AG09309 (cell line): ENCODE measurements at regions not wholly inside any gene's neighbourhood (a gene's known extent, or its start where the extent isn't known, plus 50 kb on each side); places are given as distances from the start of the nearest gene placed in this dataset.
A peak's percentile ranks its signal among the peaks of the same experiment; 100 is the strongest.

Experiments
- DNase-seq: peaks from one replicate; pipeline ENCODE4 v3.0.0-alpha.2; 2010; ENCODE audit warnings: low read depth
- H3K4me3 ChIP-seq: 2 replicates; pipeline ENCODE4 v1.5.1; 2011; ENCODE audit warnings: mild to moderate bottlenecking, low read depth, low read length, moderate library complexity; ENCODE audit not compliant: control insufficient read depth
- CTCF ChIP-seq: IDR thresholded peaks from 2 replicates; pipeline ENCODE4 v1.5.1; 2011; ENCODE audit warnings: mild to moderate bottlenecking, low read depth, low read length, inconsistent platforms; ENCODE audit not compliant: insufficient read depth, control insufficient read depth; ENCODE audit errors: missing control alignments

- DNase-seq, result no peak
- no peak for TF ChIP-seq CTCF
- H3K4me3 ChIP-seq, result no peak overlapping the region
Measured at GRCh38 chr4:53721263-53721662, 130.0 kb upstream of the LNX1 start.

- no peak for DNase-seq
- no peak overlapping the region for H3K4me3 ChIP-seq
- no peak for TF ChIP-seq CTCF
Measured at GRCh38 chr4:53720776-53721175, 129.5 kb upstream of the LNX1 start.

- no peak for DNase-seq
- no peak overlapping the region for H3K4me3 ChIP-seq
- no peak for TF ChIP-seq CTCF
Measured at GRCh38 chr4:53717064-53717549, 125.8 kb upstream of the LNX1 start.

GRCh38 chr4:53716471-53717063, 125.3 kb upstream of the LNX1 start:
- no peak for TF ChIP-seq CTCF
- no peak for DNase-seq
- no peak overlapping the region for H3K4me3 ChIP-seq

GRCh38 chr4:53716011-53716410, 124.7 kb upstream of the LNX1 start:
- H3K4me3 ChIP-seq, result no peak overlapping the region
- DNase-seq, result no peak
- no peak for TF ChIP-seq CTCF

- peak; percentile 77 for DNase-seq
- no peak overlapping the region for H3K4me3 ChIP-seq
- no peak for TF ChIP-seq CTCF
Measured at GRCh38 chr4:53714236-53715140, 123.2 kb upstream of the LNX1 start.
